WI38 (cell line): ENCODE measurements at regions not wholly inside any gene's neighbourhood (a gene's known extent, or its start where the extent isn't known, plus 50 kb on each side); places are given as distances from the start of the nearest gene placed in this dataset.

Source experiments
- H3K4me3 ChIP-seq: 2 replicates; pipeline ENCODE4 v1.5.1; 2011; ENCODE audit warnings: low read depth, mild to moderate bottlenecking, control low read depth, low read length
- CTCF ChIP-seq: IDR thresholded peaks from 2 replicates; pipeline ENCODE4 v1.5.1; 2012; ENCODE audit warnings: low read depth, mild to moderate bottlenecking, control low read depth, low read length

GRCh38 chr4:123209436-123209835, 187.2 kb upstream of the SPRY1 start:
- no peak for TF ChIP-seq CTCF
- H3K4me3 ChIP-seq, result no peak overlapping the region

GRCh38 chr4:123215536-123215935, 181.1 kb upstream of the SPRY1 start:
- TF ChIP-seq CTCF, result no peak

DNA sequence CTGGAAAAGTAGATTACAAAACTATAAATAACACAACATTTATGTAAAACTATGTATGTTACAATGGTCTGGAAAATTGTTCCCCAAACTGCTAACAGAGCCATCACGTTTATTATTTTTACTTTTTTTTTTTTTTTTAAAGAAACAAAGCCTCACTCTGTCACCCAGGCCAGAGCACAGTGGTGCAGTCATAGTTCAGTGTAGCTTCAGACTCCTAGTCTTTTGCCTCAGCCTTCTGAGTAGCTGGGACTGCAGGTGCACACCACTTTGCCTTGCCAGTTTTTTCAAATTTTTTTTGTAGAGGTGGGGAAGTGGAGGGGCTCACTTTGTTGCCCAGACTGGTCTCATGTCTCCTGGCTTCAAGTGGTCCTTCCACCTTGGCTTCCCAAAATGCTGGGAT, 180.1 kb upstream of the SPRY1 start:
- no peak for TF ChIP-seq CTCF
- H3K4me3 ChIP-seq, result no peak overlapping the region

More at GRCh38 chr4:123215536-123215935, 181.1 kb upstream of the SPRY1 start:
- H3K4me3 ChIP-seq, result no peak overlapping the region

- H3K4me3 ChIP-seq, result no peak overlapping the region
- no peak for TF ChIP-seq CTCF
Observed at GRCh38 chr4:123216946-123217345, 179.6 kb upstream of the SPRY1 start.

DNA sequence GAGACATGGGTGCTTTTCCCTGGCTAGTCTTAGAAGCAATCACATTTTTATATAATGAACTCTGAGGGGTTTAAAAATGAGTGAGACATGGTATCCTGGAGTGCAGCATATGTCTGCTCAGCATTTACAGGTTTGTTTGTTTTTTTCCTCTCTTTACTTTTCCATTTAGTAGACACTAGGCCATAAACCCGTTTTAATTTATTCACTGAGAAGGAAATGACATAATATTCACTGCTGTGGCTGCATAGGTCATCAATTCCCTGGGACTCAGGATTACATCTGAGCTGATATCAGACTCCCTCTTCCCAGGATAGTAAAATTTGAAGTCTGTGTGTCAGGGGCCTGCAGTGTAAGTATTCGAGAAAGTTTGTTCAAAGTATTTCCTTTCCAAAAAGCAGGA, 178.9 kb upstream of the SPRY1 start:
- no peak overlapping the region for H3K4me3 ChIP-seq
- no peak for TF ChIP-seq CTCF

DNA sequence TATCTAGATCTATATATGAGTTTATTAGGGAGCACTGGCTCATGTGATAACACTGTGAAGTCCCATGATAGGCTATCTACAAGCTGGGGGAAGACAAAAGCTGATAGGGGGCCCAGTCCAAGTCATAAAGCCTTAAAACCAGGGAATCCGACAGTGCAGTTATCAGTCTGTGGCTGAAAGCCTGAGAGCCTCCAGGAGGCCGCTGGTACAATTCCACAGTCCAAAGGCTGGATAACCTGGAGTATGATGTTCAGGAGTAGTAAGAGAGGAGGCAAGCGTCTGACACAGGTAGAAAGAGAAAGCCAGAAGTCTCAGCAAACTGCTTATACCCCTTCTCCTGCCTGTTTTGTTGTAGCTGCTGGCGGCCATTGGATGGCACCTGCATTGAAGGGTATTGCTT, 177.6 kb upstream of the SPRY1 start:
- no peak for TF ChIP-seq CTCF
- no peak overlapping the region for H3K4me3 ChIP-seq

DNA sequence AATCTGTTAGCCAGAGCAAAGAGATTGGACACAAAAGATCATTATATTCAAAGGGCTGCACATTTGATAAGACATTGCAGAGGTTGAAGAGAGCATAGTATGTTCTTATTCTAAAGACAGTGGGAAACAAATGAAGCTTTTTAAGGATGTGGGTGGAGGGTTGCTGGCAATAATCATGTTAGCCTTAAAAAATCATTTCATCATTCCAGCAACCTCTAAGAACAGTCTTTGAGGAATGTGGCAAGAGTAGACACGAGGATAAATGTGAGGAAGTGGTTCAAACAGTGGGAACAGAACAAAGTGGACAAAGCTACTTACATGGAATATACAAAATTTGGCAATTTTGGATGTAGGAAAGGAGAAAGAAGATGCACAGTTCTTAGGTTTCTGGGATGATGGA, 167.3 kb upstream of the SPRY1 start:
- TF ChIP-seq CTCF, result no peak

More for the DNA sequence above, 167.3 kb upstream of the SPRY1 start:
- no peak overlapping the region for H3K4me3 ChIP-seq
